RWPE2 (cell line): ENCODE measurements at regions not wholly inside any gene's neighbourhood (a gene's known extent, or its start where the extent isn't known, plus 50 kb on each side); places are given as distances from the start of the nearest gene placed in this dataset.

Experiments used
- ATAC-seq: fragments of 200-7000 bp; cut with Tn5 transposase; 3 replicates; pipeline ENCODE4 v1.9.1; 2021; ENCODE audit warnings: low read depth
- DNase-seq: peaks from one replicate; pipeline ENCODE4 v3.0.0-alpha.2; 2020; ENCODE audit warnings: low spot score
- H3K27ac ChIP-seq: fragments of 450-650 bp; 2 replicates; pipeline ENCODE4 v1.5.1; 2017; ENCODE audit warnings: mild to moderate bottlenecking; ENCODE audit not compliant: poor library complexity, severe bottlenecking
- H3K27me3 ChIP-seq: fragments of 250-450 bp; sonication (Bioruptor Pico); 2 replicates; pipeline ENCODE4 v1.5.1; 2021; ENCODE audit warnings: mild to moderate bottlenecking, moderate library complexity; ENCODE audit not compliant: insufficient read depth, poor library complexity, severe bottlenecking
- H3K36me3 ChIP-seq: fragments of 250-450 bp; sonication (Bioruptor Pico); 2 replicates; pipeline ENCODE4 v1.5.1; 2020; ENCODE audit warnings: low read depth, mild to moderate bottlenecking, moderate library complexity
- H3K4me1 ChIP-seq: fragments of 250-450 bp; sonication (Bioruptor Pico); 2 replicates; pipeline ENCODE4 v1.5.1; 2021; ENCODE audit warnings: mild to moderate bottlenecking, moderate library complexity; ENCODE audit not compliant: insufficient read depth, poor library complexity, severe bottlenecking
- H3K4me3 ChIP-seq: fragments of 250-450 bp; sonication (Bioruptor Pico); 2 replicates; pipeline ENCODE4 v1.5.1; 2021; ENCODE audit warnings: mild to moderate bottlenecking, moderate library complexity; ENCODE audit not compliant: severe bottlenecking
- H3K9me3 ChIP-seq: fragments of 250-450 bp; sonication (Bioruptor Pico); 2 replicates; pipeline ENCODE4 v1.5.1; 2021; ENCODE audit warnings: mild to moderate bottlenecking, moderate library complexity; ENCODE audit not compliant: severe bottlenecking
- TF ChIP-seq, protein P1 (sequence below): fragments of 450-650 bp; IDR thresholded peaks from one replicate; pipeline ENCODE4 v1.5.1; 2017; ENCODE audit warnings: mild to moderate bottlenecking, moderate library complexity; ENCODE audit not compliant: poor library complexity, severe bottlenecking

DNA sequence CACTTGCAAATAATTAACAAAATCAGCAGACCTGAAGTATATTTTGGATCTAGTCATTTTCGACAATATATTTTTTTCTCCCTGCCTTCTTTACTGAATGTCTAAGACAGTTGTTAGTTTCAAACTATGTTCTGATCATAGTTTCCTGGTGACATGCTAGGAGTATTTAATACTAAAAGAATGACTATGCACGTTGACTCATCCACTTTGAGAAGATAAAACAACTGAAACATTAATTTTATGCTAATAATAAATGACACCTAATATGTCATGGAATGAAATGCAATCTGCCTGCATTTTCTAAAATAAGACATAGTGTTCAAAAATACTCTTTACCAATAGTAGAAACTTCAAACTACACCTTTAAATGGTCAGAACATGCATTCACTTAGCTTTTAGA lies 2123.7 kb upstream of the C9orf72 start:
- Histone ChIP-seq H3K4me1 (peaks cover 20% of the 10 kb centered on the region), H3K36me3 (no peaks in the 10 kb centered on the region), H3K4me3 (no peak overlapping the region), H3K27me3 (no peaks in the 10 kb centered on the region), H3K9me3 (no peaks in the 10 kb centered on the region), H3K27ac (peak overlapping the region; percentile 29)
- ATAC-seq, result peak; percentile 64; the same call in 2 of the 3 replicates
- TF ChIP-seq, protein P1, sequence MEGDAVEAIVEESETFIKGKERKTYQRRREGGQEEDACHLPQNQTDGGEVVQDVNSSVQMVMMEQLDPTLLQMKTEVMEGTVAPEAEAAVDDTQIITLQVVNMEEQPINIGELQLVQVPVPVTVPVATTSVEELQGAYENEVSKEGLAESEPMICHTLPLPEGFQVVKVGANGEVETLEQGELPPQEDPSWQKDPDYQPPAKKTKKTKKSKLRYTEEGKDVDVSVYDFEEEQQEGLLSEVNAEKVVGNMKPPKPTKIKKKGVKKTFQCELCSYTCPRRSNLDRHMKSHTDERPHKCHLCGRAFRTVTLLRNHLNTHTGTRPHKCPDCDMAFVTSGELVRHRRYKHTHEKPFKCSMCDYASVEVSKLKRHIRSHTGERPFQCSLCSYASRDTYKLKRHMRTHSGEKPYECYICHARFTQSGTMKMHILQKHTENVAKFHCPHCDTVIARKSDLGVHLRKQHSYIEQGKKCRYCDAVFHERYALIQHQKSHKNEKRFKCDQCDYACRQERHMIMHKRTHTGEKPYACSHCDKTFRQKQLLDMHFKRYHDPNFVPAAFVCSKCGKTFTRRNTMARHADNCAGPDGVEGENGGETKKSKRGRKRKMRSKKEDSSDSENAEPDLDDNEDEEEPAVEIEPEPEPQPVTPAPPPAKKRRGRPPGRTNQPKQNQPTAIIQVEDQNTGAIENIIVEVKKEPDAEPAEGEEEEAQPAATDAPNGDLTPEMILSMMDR, result no peak
- DNase-seq, result no peak

DNA sequence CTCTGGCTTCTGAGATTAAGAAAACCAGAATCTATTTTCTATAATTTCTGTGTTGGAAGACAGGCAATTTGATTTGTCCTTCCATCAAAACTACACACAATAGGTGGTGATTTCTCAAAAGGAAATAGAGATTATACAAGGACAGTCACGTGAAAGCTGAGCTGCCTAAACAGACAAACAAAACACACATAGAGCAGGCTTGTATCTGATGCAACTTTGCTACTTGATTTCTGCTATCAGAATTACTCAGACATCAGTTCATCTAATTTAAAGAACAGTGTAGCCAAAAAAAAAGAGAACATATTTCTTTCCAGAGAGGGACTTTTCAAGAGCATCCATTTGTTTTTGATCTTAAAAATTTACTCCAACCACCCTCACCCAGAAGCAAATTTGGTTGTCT lies 2128.3 kb upstream of the C9orf72 start:
- TF ChIP-seq, protein P1, result no peak
- Histone ChIP-seq H3K9me3 (no peaks in the 10 kb centered on the region), H3K27me3 (no peaks in the 10 kb centered on the region), H3K4me1 (peaks cover 23% of the 10 kb centered on the region), H3K36me3 (no peaks in the 10 kb centered on the region), H3K4me3 (no peak overlapping the region), H3K27ac (no peak overlapping the region)
- no peak for DNase-seq
- no peak for ATAC-seq

DNA sequence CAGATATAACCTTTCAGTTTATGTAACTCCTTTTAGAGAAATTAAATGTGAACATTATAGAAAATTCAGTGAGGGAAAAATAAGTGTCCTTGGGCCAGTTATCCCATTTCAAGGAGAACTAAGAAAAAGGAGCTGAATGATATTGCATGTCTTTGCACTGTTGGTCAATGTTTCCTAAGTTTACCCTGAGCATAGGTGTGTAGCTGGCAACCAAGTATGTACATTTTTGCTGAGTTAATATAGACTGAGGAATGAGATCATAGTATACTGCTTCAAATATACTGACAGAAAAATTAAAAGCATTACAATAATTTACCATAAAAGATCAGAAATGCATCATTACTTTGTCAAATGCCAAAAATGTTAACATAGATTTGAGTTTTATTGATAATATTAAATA lies 2128.7 kb upstream of the C9orf72 start:
- Histone ChIP-seq H3K4me1 (peaks cover 19% of the 10 kb centered on the region), H3K9me3 (no peaks in the 10 kb centered on the region), H3K27ac (no peak overlapping the region), H3K4me3 (no peak overlapping the region), H3K36me3 (no peaks in the 10 kb centered on the region), H3K27me3 (no peaks in the 10 kb centered on the region)
- no peak for DNase-seq
- TF ChIP-seq, protein P1, result no peak
- ATAC-seq, result peak; percentile 56; the same call in 1 of the 3 replicates

DNA sequence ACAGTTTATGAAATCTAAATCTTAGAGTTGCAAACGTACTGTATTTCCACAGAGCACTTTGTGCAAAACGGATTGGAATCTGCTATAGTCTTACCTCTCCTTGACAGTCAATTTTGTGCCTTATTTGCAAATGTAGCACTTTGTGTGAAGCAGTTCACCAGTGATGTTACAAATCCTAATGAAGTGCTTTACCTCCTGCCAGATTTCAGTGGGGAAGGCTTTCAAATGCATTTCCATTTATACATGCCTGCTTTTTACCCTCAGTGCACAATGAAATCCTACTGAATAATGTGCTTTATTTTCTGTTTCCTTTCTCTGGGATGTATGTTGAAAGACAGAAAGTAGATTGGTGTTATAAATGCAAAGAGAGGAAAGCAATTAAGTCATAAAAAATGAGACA lies 2141.6 kb upstream of the C9orf72 start:
- TF ChIP-seq, protein P1, result no peak
- Histone ChIP-seq H3K4me1 (no peaks in the 10 kb centered on the region), H3K36me3 (no peaks in the 10 kb centered on the region), H3K9me3 (no peaks in the 10 kb centered on the region), H3K27me3 (no peaks in the 10 kb centered on the region), H3K4me3 (no peak overlapping the region), H3K27ac (no peak overlapping the region)
- ATAC-seq (no peak), DNase-seq (no peak)

DNA sequence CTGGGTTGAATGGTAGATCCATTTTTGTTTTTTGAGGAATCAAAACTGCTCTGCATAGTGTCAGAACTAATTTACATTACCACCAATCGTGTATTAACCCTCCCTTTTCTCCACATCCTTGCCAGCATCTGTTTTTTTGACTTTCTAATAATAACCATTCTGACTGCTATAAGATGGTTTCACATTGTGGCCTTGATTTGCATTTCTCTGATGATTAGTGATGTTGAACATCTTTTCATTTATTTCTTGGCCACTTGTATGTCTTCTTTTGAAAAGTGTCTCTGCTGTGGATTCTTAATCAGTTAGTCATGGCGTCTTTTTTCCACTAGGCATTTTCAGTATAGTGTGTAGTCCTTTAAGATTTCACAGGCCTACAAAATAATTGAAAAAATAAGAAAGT lies 2144.3 kb upstream of the C9orf72 start:
- no peak for DNase-seq
- TF ChIP-seq, protein P1, result no peak
- Histone ChIP-seq H3K4me3 (no peak overlapping the region), H3K27ac (no peak overlapping the region), H3K27me3 (no peaks in the 10 kb centered on the region), H3K36me3 (no peaks in the 10 kb centered on the region), H3K4me1 (no peaks in the 10 kb centered on the region), H3K9me3 (no peaks in the 10 kb centered on the region)
- ATAC-seq, result no peak
